KMS-11 (cell line): ENCODE measurements at regions not wholly inside any gene's neighbourhood (a gene's known extent, or its start where the extent isn't known, plus 50 kb on each side); places are given as distances from the start of the nearest gene placed in this dataset.

Experiments used
- H2AFZ ChIP-seq: fragments of 200-600 bp; sonication (generic); 2 replicates; pipeline ENCODE4 v1.6.1; 2016; ENCODE audit warnings: antibody characterized with exemption, mixed run types, low read depth
- H3K27ac ChIP-seq: fragments of 200-600 bp; sonication (generic); 2 replicates; pipeline ENCODE4 v1.6.1; 2016; ENCODE audit warnings: mild to moderate bottlenecking, mixed run types
- H3K27me3 ChIP-seq: fragments of 200-600 bp; sonication (generic); 2 replicates; pipeline ENCODE4 v1.6.1; 2017; ENCODE audit warnings: mild to moderate bottlenecking, low read depth, mixed run types, moderate library complexity; ENCODE audit not compliant: insufficient read depth
- H3K36me3 ChIP-seq: fragments of 200-600 bp; sonication (generic); 2 replicates; pipeline ENCODE4 v1.6.1; 2017; ENCODE audit warnings: mild to moderate bottlenecking, mixed run types; ENCODE audit not compliant: insufficient read depth
- H3K4me1 ChIP-seq: fragments of 200-600 bp; sonication (generic); 2 replicates; pipeline ENCODE4 v1.6.1; 2016; ENCODE audit warnings: mild to moderate bottlenecking, low read depth, mixed run types; ENCODE audit not compliant: poor library complexity, severe bottlenecking
- H3K4me2 ChIP-seq: fragments of 200-600 bp; sonication (generic); 2 replicates; pipeline ENCODE4 v1.7.0; 2016; ENCODE audit warnings: mild to moderate bottlenecking, mixed run types
- H3K4me3 ChIP-seq: fragments of 200-600 bp; sonication (generic); IDR thresholded peaks from 2 replicates; pipeline ENCODE4 v1.6.1; 2017; ENCODE audit warnings: low read depth, low read length, mixed read lengths; ENCODE audit not compliant: insufficient read depth
- H3K79me2 ChIP-seq: fragments of 200-600 bp; sonication (generic); 2 replicates; pipeline ENCODE4 v1.6.1; 2016; ENCODE audit warnings: low read depth, mixed run types; ENCODE audit not compliant: insufficient read depth
- H3K9ac ChIP-seq: fragments of 200-600 bp; sonication (generic); 2 replicates; pipeline ENCODE4 v1.6.1; 2016; ENCODE audit warnings: mild to moderate bottlenecking, mixed run types
- H4K20me1 ChIP-seq: fragments of 200-600 bp; sonication (generic); 2 replicates; pipeline ENCODE4 v1.6.1; 2016; ENCODE audit warnings: mild to moderate bottlenecking, mixed run types; ENCODE audit not compliant: insufficient read depth
- TF ChIP-seq, protein P1 (sequence below): fragments of 200-600 bp; sonication (generic); conservative IDR thresholded peaks from 2 replicates; pipeline ENCODE4 v1.6.1; 2017; ENCODE audit warnings: low read depth, mild to moderate bottlenecking, antibody characterized with exemption, low read length, moderate library complexity, mixed read lengths

DNA sequence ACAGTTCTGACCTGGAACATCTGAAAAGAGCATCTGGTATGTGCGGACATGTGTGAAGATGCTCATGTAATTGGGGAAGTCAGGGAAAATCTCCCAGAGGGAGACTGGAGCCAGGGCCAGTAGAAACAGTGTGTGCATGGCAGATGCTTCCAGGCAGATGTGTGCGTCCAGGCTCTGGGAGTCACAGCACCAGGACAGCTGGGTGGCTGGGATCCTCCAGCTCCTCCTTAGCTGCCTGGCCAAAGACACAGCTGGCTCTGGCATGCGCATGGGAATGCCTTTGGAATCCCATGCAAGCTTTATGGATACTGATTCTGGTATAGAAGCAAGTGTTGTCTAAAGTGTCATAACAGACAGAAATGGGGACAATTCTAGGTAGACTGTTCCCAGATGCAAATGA, 369.7 kb downstream of the INSIG2 start:
- no peak overlapping the region for H3K4me2 ChIP-seq
- TF ChIP-seq, protein P1, sequence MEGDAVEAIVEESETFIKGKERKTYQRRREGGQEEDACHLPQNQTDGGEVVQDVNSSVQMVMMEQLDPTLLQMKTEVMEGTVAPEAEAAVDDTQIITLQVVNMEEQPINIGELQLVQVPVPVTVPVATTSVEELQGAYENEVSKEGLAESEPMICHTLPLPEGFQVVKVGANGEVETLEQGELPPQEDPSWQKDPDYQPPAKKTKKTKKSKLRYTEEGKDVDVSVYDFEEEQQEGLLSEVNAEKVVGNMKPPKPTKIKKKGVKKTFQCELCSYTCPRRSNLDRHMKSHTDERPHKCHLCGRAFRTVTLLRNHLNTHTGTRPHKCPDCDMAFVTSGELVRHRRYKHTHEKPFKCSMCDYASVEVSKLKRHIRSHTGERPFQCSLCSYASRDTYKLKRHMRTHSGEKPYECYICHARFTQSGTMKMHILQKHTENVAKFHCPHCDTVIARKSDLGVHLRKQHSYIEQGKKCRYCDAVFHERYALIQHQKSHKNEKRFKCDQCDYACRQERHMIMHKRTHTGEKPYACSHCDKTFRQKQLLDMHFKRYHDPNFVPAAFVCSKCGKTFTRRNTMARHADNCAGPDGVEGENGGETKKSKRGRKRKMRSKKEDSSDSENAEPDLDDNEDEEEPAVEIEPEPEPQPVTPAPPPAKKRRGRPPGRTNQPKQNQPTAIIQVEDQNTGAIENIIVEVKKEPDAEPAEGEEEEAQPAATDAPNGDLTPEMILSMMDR: no peak
- H4K20me1 ChIP-seq: no peaks in the 10 kb centered on the region
- H3K36me3 ChIP-seq: no peaks in the 10 kb centered on the region
- no peaks in the 10 kb centered on the region for H3K79me2 ChIP-seq
- H3K27me3 ChIP-seq: no peaks in the 10 kb centered on the region
- no peak overlapping the region for H3K27ac ChIP-seq
- H3K4me1 ChIP-seq: no peaks in the 10 kb centered on the region
- no peak overlapping the region for H3K4me3 ChIP-seq
- no peak overlapping the region for H2AFZ ChIP-seq
- H3K9ac ChIP-seq: no peak overlapping the region

DNA sequence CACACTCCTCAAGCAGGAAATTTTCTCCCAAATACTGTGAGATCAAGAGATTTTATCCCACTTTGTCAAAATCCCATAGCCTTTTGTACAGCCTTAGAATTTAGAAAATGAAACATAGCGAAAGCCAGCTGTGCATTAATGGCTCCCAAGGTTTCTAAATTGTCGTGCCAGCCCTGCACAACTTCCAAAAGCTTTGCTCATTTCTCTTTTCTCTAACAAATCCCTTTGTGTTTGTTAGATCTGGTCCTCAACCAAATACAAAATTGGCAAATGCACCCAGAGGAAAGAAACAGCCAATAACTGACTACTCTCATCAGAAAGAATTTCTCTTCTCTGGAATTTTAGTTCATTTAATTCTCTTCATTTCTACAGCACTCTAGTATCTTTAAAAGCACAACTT, 361.1 kb downstream of the INSIG2 start:
- Histone ChIP-seq H3K79me2 (no peaks in the 10 kb centered on the region), H4K20me1 (no peaks in the 10 kb centered on the region), H3K4me2 (no peak overlapping the region), H3K27me3 (no peaks in the 10 kb centered on the region), H2AFZ (no peak overlapping the region), H3K4me1 (no peaks in the 10 kb centered on the region), H3K4me3 (no peak overlapping the region), H3K9ac (no peak overlapping the region), H3K27ac (no peak overlapping the region), H3K36me3 (no peaks in the 10 kb centered on the region)
- TF ChIP-seq, protein P1: no peak

DNA sequence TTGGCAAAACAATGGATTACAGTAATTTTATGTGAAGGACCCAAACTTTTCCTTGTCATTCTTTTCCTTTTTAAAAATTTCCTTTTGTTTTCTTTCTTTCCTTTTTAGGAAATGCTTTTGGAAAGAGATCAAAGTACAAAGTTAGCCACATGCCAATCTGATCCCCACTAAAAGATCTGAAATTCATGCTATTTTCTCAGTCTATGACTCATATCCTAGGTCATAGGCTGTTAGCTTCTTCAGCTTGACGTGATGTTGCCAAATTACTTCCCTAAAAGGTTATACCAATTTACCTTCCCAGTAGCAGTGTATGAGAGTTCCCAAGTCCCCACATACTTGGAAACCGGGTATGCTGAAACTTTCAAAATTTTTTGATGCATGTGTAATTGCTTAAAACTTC, 355.3 kb downstream of the INSIG2 start:
- no peaks in the 10 kb centered on the region for H3K79me2 ChIP-seq
- no peak overlapping the region for H3K4me2 ChIP-seq
- no peaks in the 10 kb centered on the region for H4K20me1 ChIP-seq
- no peaks in the 10 kb centered on the region for H3K36me3 ChIP-seq
- no peak overlapping the region for H3K9ac ChIP-seq
- TF ChIP-seq, protein P1: no peak
- no peak overlapping the region for H3K27ac ChIP-seq
- H2AFZ ChIP-seq: no peak overlapping the region
- H3K4me1 ChIP-seq: no peaks in the 10 kb centered on the region
- no peak overlapping the region for H3K4me3 ChIP-seq
- no peaks in the 10 kb centered on the region for H3K27me3 ChIP-seq

DNA sequence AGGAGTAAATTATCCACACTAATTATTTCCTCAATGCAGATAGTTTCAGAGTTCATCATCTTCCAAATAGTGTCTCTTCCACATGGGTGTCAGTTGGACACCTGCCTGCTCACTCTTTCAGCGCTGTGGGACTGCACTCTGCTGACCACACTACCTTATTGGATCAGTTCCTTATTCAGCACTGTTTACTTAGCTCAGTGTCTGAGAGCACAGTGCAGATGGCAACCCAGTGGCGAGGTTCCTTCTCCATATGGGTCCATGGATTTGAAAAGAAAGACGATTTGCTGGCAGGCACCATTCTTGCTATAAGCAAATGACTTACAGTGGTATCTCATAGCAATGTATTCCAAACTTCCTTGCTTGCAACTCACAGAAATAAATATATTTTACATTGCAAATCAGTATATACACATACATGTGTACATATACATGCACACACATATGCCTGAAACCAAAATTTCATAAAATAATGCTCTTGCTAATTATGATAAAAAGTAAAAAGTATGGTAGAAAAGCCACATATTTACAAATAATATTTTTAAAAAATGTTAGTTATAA, 354.8 kb downstream of the INSIG2 start:
- no peak overlapping the region for H3K4me2 ChIP-seq
- H2AFZ ChIP-seq: no peak overlapping the region
- no peak overlapping the region for H3K27ac ChIP-seq

More for the DNA sequence above, 354.8 kb downstream of the INSIG2 start:
- no peak overlapping the region for H3K4me3 ChIP-seq
- H3K36me3 ChIP-seq: no peaks in the 10 kb centered on the region
- H3K27me3 ChIP-seq: no peaks in the 10 kb centered on the region
- TF ChIP-seq, protein P1: no peak
- no peaks in the 10 kb centered on the region for H3K79me2 ChIP-seq
- H3K9ac ChIP-seq: no peak overlapping the region
- no peaks in the 10 kb centered on the region for H3K4me1 ChIP-seq
- no peaks in the 10 kb centered on the region for H4K20me1 ChIP-seq
